ENCODE measurements at regions not wholly inside any gene's neighbourhood (a gene's known extent, or its start where the extent isn't known, plus 50 kb on each side); places are given as distances from the start of the nearest gene placed in this dataset.

DNA sequence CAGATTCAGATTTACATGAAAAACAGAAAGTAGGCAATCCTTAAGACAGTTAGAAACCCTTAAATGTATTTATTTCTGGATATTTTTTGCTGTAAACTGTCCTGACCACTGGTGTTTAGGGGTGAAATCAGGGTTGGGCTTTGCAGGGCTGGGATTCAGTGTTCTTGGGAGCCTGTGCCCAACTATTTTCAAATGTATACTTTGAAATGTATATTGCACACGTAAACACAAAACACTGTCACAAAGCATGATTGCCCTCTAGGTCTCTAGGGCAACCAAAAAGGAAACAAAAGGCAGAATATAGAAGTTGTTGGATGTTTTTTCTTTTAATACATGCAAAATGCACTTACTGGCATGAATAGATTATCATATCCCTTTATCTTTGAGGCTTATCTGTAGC lies 1185.4 kb downstream of the DIAPH3 start:
- ChIA-PET POLR2A (no interaction called here), CTCF (interaction anchor here (0.7 kb wide), 1 partner anchor 1828 kb away, joined by 3 read pairs; no protein-coding TSS in a partner anchor)
- Histone ChIP-seq H3K27me3 (ENCODE audit: control insufficient read depth in 1 of 2, insufficient read depth in 2 of 2, low read length in 2 of 2) (no peaks in the 10 kb centered on the region), H3K4me1 (ENCODE audit: insufficient read depth, low read length) (no peaks in the 10 kb centered on the region), H3K4me3 (ENCODE audit: low read length) (no peak overlapping the region), H3K9me3 (ENCODE audit: control insufficient read depth in 1 of 2, insufficient read depth in 1 of 2, low read length in 2 of 2) (peaks cover 0 to 5% of the 10 kb centered on the region in 2 experiments), H3K27ac (ENCODE audit: low read depth in 1 of 2, low read length in 2 of 2) (no peak overlapping the region), H3K36me3 (ENCODE audit: insufficient read depth, low read length) (no peaks in the 10 kb centered on the region)
- Mint-ChIP-seq H3K9me3 (peaks cover 14% of the 10 kb centered on the region), H3K36me3 (ENCODE audit: low read depth) (no peaks in the 10 kb centered on the region), H3K27ac (no peak overlapping the region), H3K27me3 (no peaks in the 10 kb centered on the region), H3K4me3 (no peak overlapping the region), H3K4me1 (ENCODE audit: low read depth) (no peaks in the 10 kb centered on the region)
- intact Hi-C loops (cut with DNase I, micrococcal nuclease): no loop called here
- DNase-seq (no peak), ATAC-seq (ENCODE audit: poor library complexity) (no peak)
- TF ChIP-seq, protein P1, sequence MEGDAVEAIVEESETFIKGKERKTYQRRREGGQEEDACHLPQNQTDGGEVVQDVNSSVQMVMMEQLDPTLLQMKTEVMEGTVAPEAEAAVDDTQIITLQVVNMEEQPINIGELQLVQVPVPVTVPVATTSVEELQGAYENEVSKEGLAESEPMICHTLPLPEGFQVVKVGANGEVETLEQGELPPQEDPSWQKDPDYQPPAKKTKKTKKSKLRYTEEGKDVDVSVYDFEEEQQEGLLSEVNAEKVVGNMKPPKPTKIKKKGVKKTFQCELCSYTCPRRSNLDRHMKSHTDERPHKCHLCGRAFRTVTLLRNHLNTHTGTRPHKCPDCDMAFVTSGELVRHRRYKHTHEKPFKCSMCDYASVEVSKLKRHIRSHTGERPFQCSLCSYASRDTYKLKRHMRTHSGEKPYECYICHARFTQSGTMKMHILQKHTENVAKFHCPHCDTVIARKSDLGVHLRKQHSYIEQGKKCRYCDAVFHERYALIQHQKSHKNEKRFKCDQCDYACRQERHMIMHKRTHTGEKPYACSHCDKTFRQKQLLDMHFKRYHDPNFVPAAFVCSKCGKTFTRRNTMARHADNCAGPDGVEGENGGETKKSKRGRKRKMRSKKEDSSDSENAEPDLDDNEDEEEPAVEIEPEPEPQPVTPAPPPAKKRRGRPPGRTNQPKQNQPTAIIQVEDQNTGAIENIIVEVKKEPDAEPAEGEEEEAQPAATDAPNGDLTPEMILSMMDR (IDR thresholded peaks at IDR 0.05): no peak

DNA sequence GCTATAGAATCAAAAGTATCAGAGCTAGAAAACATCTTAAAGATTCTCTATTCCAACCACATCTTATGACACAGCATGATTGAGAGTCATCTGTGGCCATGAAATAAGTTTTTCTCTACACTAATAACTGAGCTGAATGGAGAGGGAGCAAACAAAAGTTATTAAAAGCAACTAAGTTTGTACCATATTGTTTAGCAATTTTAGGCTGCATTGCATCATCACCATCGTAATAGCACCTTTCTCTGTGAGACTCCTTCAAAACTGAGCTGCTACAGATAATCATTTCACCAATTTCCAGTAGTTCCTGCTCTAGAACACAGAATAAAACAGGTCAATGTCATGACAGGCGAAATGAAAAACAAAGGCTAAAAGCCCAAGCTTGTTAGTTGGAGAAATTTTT lies 1183.9 kb downstream of the DIAPH3 start:
- TF ChIP-seq, protein P1 (IDR thresholded peaks at IDR 0.05): no peak
- Histone ChIP-seq H3K9me3 (ENCODE audit: control insufficient read depth in 1 of 2, insufficient read depth in 1 of 2, low read length in 2 of 2) (peaks cover 0 to 5% of the 10 kb centered on the region in 2 experiments), H3K36me3 (ENCODE audit: insufficient read depth, low read length) (no peaks in the 10 kb centered on the region), H3K4me1 (ENCODE audit: insufficient read depth, low read length) (no peaks in the 10 kb centered on the region), H3K4me3 (ENCODE audit: low read length) (no peak overlapping the region), H3K27me3 (ENCODE audit: control insufficient read depth in 1 of 2, insufficient read depth in 2 of 2, low read length in 2 of 2) (no peaks in the 10 kb centered on the region), H3K27ac (ENCODE audit: low read depth in 1 of 2, low read length in 2 of 2) (no peak overlapping the region)
- no peaks in the 10 kb centered on the region for H3K36me3 Mint-ChIP-seq (ENCODE audit: low read depth)
- H3K9me3 Mint-ChIP-seq: peaks cover 20% of the 10 kb centered on the region
- intact Hi-C loops (cut with DNase I, micrococcal nuclease): no loop called here
- POLR2A ChIA-PET: no interaction called here
- no peak for DNase-seq
- no peaks in the 10 kb centered on the region for H3K27me3 Mint-ChIP-seq
- no peak overlapping the region for H3K4me3 Mint-ChIP-seq
- H3K27ac Mint-ChIP-seq: no peak overlapping the region
- no peak for ATAC-seq (ENCODE audit: poor library complexity)
- CTCF ChIA-PET: no interaction called here
- no peaks in the 10 kb centered on the region for H3K4me1 Mint-ChIP-seq (ENCODE audit: low read depth)

DNA sequence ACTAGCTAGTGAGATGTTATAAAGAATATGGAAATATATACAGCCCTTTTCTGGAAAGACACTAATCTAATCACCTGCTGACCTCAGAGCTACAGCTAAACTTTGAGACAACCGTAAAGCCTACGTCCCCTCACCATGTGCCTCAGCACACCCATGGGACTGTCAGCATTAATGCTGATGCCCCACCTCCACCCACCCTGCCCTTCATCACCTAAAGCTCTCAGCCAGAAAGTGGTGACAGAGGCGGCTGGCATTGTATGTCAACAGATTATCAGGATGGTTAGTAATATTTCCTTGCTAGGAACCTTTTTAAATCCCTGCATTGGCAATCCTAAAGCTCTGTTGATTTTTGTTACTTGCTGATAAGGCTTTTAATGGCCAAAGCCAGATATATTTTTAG lies 1177.9 kb downstream of the DIAPH3 start:
- intact Hi-C loops (cut with DNase I, micrococcal nuclease): no loop called here
- ChIA-PET POLR2A (no interaction called here), CTCF (no interaction called here)
- Mint-ChIP-seq H3K36me3 (ENCODE audit: low read depth) (no peaks in the 10 kb centered on the region), H3K27ac (no peak overlapping the region), H3K4me3 (no peak overlapping the region), H3K9me3 (peaks cover 23% of the 10 kb centered on the region), H3K27me3 (no peaks in the 10 kb centered on the region), H3K4me1 (ENCODE audit: low read depth) (no peaks in the 10 kb centered on the region)
- no peak for DNase-seq
- H3K27me3 ChIP-seq (ENCODE audit: control insufficient read depth in 1 of 2, insufficient read depth in 2 of 2, low read length in 2 of 2): no peaks in the 10 kb centered on the region
- TF ChIP-seq, protein P1 (IDR thresholded peaks at IDR 0.05): no peak
- no peak overlapping the region for H3K4me3 ChIP-seq (ENCODE audit: low read length)
- H3K4me1 ChIP-seq (ENCODE audit: insufficient read depth, low read length): no peaks in the 10 kb centered on the region
- H3K9me3 ChIP-seq (ENCODE audit: control insufficient read depth in 1 of 2, insufficient read depth in 1 of 2, low read length in 2 of 2): no peaks in the 10 kb centered on the region
- no peak overlapping the region for H3K27ac ChIP-seq (ENCODE audit: low read depth in 1 of 2, low read length in 2 of 2)
- ATAC-seq (ENCODE audit: poor library complexity): no peak
- no peaks in the 10 kb centered on the region for H3K36me3 ChIP-seq (ENCODE audit: insufficient read depth, low read length)

Measured in CD4-positive, alpha-beta T cell (primary cell).